Esophagus muscularis mucosa (tissue), 3 donors: ENCODE measurements at regions not wholly inside any gene's neighbourhood (a gene's known extent, or its start where the extent isn't known, plus 50 kb on each side); places are given as distances from the start of the nearest gene placed in this dataset.

Experiments used
- CTCF ChIP-seq, 3 experiments: fragments of 200-600 bp in 2 of 3; fragments of 450-650 bp in 1 of 3; sonication (generic) in 2 of 3; IDR thresholded peaks; one replicate each; pipeline ENCODE4 v1.5.1; 2017 to 2019; ENCODE audit warnings: antibody characterized with exemption in 3 of 3, mild to moderate bottlenecking in 2 of 3, moderate library complexity in 1 of 3
- POLR2AphosphoS5 ChIP-seq, 2 donors: sonication (generic); formaldehyde crosslinking; IDR thresholded peaks; one replicate each; pipeline ENCODE4 v1.6.1; 2017; ENCODE audit warnings: antibody characterized with exemption in 2 of 2

GRCh38 chr3:30266524-30266923 lies 339.9 kb upstream of the TGFBR2 start:
- TF ChIP-seq CTCF (IDR thresholded peaks at IDR 0.05) (no peak), POLR2AphosphoS5 (IDR thresholded peaks at IDR 0.05) (no peak)
